Left kidney (tissue), 1 donor: ENCODE measurements at regions not wholly inside any gene's neighbourhood (a gene's known extent, or its start where the extent isn't known, plus 50 kb on each side); places are given as distances from the start of the nearest gene placed in this dataset.
"Not testable (repeated sequence)": the region's sequence is repeated elsewhere in the genome, so short reads cannot be mapped to it uniquely, and the experiment has no call there.

Experiments used
- DNase-seq: peaks from one replicate; pipeline ENCODE4 v3.0.0-alpha.2; 2013

GRCh38 chr5:117135851-117136250 is 561.2 kb upstream of the SEMA6A start:
- no peak for DNase-seq

GRCh38 chr5:117133198-117133597 is 558.6 kb upstream of the SEMA6A start:
- DNase-seq, result no peak

DNA sequence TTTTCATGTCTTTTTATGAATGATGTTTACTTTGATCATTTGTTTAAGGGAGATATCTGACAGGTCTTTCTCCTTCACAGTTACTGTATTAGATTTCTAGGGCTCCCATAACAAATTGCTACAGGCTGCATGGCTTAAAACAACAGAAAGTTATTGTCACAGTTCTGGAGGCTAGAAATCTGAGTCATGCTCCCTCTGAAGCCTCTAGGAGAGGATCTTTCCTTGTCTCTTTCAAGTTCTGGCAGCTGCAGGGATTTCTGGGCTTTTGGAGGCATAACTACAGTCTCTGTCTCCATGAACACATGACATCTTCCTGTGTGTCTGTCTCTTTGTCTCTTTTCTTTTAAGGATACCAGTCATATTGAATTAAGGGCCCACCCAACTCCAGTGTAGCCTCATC is 557.3 kb upstream of the SEMA6A start:
- no peak for DNase-seq

GRCh38 chr5:117131048-117131679 is 556.5 kb upstream of the SEMA6A start:
- DNase-seq, result no peak

DNA sequence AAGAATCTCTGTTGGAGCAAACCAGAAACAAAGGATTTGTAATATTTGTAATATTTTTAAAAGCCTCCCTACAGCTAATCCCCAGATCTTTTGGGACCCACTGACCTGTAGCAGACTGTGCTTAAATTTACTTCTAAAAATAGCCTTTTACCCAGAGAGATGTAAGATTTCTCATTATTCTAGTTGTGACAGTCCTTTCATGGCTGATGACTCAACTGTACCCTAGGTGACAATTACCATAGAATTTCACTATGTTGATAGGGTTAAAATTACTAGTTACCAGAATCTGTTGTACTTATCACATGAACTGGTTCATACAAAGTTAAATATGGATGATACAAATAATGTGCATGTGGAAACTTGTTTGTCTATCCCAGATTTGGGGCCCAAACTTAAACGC is 543.9 kb upstream of the SEMA6A start:
- no peak for DNase-seq

DNA sequence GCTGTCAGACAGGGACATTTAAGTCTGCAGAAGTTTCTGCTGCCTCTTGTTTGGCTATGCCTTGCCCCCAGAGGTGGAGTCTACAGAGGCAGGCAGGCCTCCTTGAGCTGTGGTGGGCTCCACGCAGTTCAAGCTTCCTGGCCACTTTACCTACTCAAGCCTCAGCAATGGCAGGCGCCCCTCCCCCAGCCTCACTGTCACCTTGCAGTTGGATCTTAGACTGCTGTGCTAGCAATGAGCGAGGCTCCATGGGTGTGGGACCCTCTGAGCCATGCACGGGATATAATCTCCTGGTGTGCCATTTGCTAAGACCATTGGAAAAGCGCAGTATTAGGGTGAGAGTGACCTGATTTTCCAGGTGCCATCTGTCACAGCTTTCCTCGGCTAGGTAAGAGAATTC is 542.7 kb upstream of the SEMA6A start:
- not testable (repeated sequence) for DNase-seq

DNA sequence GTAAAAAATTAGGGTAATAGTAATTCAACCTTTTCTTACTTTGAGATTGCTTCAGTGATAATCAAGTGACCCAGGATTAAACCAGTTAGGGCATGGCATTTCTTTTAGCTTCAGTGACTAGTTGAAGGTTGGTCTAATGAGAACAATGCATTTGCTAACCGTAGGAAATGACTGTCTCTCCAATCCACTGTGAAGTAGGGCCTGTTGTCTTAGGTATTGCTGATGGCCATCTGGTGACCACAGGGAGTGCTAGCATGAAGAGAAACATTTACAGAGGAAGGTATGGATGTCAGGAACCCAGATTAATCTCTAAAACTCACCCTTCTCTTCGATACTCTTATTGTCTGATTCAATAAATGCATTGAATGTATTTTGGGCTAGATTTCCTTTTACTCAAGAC is 535.9 kb upstream of the SEMA6A start:
- no peak for DNase-seq

- DNase-seq, result no peak
Measured at GRCh38 chr5:117107859-117108258, 533.2 kb upstream of the SEMA6A start.

GRCh38 chr5:117103703-117104102 is 529.1 kb upstream of the SEMA6A start:
- no peak for DNase-seq

- DNase-seq, result no peak
Measured at GRCh38 chr5:117102591-117102990, 528.0 kb upstream of the SEMA6A start.

DNA sequence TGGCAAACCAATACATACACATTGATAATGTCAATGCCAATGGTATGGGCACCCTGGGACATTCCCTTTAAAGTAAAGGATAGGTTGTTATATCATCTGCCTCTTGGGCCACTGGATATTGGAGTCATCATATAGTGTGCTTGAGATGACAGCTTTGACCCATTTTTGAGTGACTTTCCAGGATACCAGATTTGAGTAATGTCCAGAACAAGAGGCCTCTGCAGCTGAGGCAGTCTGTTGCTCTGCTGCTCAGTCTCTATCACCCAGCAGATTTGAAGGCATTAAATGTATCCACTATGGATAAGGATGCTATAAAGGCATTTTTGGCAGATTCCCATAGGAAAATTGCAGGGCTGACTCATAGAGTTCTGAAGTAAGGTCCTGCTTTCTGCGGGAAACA is 525.6 kb upstream of the SEMA6A start:
- no peak for DNase-seq

DNA sequence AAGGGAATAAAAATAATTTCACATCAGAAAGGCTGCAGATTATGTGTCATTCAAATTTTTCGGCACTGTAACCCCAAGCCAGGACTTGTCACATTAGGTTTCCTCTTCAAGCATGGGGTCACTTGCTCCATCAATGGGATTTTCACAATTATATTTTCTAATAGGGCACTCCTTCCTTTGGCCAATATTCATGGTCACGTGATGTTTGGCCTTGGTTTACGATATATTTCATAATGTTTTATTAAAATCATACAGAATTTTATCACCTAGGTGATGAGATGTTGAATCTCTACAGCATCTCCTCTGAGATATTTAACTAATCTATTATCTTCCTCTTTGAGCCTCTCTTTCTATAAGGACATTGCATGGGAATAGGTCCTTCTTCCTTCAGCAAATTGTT is 523.5 kb upstream of the SEMA6A start:
- DNase-seq, result no peak

GRCh38 chr5:117095346-117096332 is 521.0 kb upstream of the SEMA6A start:
- no peak for DNase-seq

- DNase-seq, result no peak
Measured at GRCh38 chr5:117094114-117094815, 519.6 kb upstream of the SEMA6A start.

DNA sequence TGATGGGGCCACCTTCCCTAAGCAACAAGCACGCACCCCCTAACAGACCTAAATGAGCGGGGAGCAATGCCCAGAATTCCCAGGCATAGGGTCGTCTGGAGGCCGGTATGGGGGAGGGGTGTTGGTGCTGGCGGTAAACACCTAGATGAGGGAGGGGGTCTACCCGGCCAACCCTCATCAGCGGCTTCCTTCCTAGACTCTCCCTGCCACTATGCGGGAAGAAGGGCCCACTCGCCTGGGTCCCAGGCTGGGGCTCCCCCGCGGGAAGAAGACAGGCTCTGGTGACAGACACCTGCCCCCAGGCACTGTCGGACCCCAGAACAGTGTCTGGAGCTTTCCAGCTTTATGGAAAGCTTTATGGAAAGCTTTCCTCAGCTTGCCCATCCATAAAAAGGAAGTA is 519.0 kb upstream of the SEMA6A start:
- no peak for DNase-seq

- no peak for DNase-seq
Measured at GRCh38 chr5:117089001-117089400, 514.4 kb upstream of the SEMA6A start.

DNA sequence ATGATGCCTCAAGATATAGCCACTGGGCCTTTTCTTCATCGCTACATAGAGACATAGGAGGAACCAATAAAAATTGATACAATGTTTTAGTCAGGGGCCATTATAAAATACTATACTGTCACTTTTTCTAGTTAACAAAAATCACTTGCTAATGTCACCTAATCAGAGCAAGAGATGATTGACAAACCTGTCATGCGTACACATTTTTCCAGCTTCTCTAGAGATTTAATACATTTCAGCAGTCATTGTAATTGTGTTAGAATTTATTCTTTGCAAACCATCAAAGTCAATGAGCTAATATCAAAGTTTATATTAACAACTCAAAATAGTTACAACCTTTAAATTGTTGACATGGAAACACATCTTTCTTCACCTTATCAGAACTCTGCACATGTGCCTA is 513.6 kb upstream of the SEMA6A start:
- no peak for DNase-seq

- DNase-seq, result no peak
Measured at GRCh38 chr5:117084067-117084466, 509.4 kb upstream of the SEMA6A start.

GRCh38 chr5:117082977-117083376 is 508.4 kb upstream of the SEMA6A start:
- DNase-seq, result no peak

DNA sequence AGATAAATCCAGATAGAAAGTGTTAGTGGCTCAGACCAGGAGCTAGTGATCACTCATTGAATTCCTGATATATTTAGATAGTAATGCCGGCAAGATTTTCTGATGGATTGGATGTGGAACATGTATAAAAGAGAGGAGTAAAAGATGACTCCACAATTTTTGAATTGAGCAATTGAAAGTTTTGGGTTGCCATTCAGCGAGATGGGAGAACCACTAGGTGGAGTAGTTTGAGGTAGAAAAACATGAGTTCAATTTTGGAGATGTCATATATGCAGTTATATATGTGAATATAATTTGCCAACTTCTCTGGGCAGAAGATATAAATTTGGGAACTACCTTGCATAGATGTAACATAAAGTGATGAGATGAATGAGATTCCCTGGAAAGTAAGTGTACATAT is 502.5 kb upstream of the SEMA6A start:
- DNase-seq, result no peak

- DNase-seq, result no peak
Measured at GRCh38 chr5:117072439-117072838, 497.8 kb upstream of the SEMA6A start.

- no peak for DNase-seq
Measured at GRCh38 chr5:117065800-117066199, 491.2 kb upstream of the SEMA6A start.

DNA sequence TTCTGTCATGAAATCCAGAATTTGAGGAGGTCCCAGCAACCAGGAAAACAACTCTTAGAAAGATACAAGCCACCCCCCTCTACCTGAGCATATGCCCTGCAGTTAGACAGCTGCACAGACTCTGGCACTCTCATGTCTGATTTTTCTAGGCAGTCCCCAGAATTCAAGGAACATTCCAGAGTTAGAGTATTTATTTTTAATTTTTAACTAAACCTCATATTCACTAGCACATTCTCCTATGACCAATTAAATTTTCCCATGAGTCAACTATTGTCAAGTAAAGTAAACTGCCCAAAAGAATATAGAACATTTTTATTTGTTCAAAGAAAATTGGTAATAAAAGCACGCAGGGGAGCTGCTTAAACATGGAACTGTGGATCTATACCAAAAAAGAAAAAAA is 490.5 kb upstream of the SEMA6A start:
- no peak for DNase-seq
